HG03045 (cell line): ENCODE measurements at regions not wholly inside any gene's neighbourhood (a gene's known extent, or its start where the extent isn't known, plus 50 kb on each side); places are given as distances from the start of the nearest gene placed in this dataset.
"Not testable (repeated sequence)": the region's sequence is repeated elsewhere in the genome, so short reads cannot be mapped to it uniquely, and the experiment has no call there.

Experiments used
- ATAC-seq: cut with Tn5 transposase; IDR thresholded peaks from one replicate; pipeline ENCODE4 v1.9.1; 2021; ENCODE audit warnings: mild to moderate bottlenecking, moderate library complexity; ENCODE audit not compliant: unreplicated experiment

DNA sequence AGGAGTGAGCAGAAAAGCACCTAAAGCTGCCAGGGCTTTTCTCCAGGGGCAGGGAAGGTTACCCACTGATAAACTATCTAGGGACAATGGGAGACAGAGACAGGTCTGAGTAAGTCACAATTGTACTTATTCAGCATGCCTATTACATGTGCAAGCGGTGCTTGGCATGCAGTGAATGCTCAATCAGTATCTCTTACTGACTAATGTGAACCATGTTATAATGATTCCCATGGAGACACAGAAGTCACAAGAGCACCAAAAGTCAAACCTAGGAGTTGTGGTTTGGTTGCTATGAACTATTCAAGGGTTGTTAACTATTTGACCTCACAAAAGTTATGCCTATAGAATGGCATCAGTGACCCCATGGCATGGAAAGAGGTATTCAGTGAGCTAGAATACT lies 50.0 kb upstream of the RASGRP1 start:
- ATAC-seq: no peak

DNA sequence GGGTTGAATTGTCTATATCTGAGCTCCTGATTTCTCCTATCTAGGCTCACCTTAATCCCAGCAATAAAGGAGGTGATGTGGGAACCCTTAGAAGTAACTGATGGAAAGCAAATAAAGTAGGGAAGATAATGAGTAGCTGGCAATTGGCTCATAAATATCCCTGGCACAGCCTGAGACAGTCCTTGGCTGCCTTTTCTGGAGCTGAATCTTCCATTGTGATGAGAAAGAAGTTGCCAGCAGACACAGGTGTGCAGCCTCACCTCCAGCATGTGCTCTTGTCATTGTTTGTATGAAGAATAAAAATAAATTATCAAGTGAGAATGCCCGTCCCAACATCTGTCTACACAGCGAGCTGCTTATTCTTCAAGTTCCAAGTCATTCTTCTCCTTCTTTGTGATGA lies 53.2 kb upstream of the RASGRP1 start:
- ATAC-seq: no peak

DNA sequence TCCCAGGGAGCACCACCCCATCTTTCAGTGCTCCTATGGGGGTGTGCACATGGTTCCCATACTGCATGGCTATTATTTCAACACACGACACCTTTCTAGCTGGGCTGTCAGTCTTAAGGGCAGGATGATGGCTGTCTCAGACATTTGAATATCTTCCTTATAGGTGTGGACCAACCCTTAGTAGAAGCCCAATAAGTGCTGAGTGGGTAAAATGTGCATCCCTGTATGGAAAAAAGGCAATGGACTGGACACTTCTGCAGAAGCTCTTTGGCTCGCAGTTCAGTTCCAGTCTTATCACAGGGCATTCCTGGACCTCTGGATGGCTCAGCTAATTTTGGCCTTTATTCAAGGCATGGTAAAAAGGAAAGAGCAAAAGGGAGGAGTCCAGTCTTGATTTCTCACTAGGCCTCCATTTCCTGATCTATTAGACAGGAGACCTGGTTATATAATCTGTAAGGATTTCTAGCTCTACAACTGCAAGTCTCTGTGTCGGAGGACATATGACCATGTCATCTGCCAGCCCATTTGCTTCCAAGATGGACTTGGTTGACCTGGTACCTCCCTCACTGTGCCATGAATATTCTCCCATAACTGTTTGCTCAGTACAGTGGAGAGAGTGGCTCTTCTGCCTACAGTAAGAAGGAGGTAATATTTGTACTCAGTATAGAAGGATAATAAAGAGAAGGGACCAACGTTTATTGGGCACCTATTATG lies 53.8 kb upstream of the RASGRP1 start:
- ATAC-seq: no peak

DNA sequence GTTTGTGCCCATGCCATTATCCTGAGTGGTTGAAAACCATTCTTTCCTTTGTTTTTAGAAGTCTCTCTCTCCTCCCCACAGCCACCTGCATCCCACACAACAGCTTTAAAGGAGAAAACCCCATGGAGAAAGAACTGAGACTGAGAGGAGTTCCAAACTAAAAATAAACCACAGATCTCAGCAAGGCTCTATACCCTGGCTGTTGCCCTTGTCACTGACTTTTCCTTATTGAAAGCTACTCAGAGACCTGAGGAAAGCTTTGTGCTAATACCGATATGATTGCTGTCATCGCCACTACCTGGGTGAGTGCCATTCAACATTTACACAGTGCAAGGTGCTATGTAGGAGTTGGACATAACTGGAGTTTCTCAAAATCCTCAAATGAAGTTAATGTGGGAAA lies 55.5 kb upstream of the RASGRP1 start:
- no peak for ATAC-seq

DNA sequence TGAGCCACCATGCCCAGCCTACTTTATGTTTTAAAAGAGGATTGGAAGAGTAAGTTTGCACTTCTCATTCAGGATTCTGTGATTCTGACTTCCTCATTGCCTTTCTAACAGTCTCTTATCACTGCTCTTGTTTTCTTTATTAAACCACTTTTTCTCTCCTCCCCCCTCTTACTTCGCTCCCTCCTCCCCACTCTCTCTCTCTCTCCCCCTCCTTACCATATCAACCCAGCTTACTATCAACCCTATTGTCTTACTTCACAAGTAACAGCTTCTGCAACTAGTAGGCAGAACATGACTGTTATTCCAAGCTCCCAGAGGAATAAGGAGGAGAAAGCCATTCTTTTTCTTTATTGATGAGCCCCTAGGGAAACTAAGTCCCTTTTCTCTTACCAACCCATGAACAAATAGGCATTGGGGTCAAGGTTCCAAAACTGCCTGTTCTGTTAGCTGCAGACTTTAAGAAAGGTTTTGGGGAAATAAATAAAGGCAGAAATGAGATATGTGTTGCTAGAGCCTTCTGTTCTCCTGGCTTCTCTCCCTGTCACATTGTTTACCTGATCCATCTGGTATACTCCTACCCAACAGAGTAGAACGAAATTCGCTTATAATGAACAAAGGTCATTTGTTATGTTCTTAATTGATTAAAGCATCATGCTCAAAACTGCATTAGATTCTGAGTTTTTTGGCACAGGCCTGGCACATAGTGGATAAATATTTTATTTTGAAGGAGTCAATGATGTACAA lies 56.4 kb upstream of the RASGRP1 start:
- no peak for ATAC-seq

DNA sequence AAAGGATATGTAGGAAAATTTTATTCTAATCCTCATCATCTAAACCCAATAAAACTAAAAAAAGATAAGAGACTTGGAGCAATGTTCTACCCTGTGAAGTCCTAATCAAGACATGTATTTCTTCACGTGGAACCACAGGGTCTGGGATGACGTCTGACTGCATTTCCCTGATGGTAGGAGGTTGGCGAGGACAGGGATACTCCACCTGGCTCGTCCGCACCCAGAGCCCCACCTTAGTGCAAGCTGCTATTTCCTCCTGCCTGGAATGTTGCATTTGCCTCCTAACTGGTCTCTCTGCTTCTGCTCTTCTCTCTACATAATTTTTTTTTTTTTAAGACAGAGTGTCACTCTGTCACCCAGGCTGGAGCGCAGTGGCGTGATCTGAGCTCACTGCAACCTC lies 57.7 kb upstream of the RASGRP1 start:
- no peak for ATAC-seq

DNA sequence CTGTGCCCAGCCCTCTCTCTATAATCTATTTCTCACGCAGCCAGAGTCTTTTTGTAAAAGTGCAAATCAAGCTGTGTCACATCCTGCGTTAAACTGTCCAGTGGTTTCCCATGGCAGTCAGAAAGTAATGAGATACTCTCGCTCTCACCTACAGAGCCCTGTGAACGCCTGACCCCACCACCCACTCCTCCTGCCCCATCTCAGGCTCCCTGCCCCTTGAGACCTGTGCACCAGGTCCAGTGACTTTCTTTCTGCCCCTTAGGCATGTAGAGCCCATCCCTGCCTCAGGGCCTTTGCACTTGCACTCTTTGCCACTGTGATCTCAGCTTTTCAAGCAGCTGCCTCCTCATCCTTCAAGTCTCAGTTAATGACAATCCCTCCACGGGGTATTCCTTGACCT lies 58.3 kb upstream of the RASGRP1 start:
- ATAC-seq: no peak

DNA sequence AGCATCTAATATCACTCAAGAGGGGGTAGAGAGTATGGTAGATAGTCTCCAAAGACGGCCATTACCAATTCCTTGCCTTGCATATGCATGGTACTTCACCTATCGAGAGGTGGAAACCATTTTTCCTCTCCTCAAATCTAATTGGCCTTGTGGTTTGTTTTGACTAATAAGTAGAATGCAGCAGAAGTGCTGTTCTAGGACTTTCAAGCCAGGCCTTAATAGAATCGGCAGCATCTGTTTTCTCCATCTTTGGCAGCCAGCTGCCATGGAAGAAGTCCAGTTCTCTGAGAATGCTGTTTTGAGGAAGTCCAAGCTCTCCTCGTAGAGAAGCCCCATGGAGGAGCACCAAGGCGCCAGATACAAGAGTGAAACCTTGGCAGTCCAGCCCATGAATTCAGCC lies 59.1 kb upstream of the RASGRP1 start:
- no peak for ATAC-seq

DNA sequence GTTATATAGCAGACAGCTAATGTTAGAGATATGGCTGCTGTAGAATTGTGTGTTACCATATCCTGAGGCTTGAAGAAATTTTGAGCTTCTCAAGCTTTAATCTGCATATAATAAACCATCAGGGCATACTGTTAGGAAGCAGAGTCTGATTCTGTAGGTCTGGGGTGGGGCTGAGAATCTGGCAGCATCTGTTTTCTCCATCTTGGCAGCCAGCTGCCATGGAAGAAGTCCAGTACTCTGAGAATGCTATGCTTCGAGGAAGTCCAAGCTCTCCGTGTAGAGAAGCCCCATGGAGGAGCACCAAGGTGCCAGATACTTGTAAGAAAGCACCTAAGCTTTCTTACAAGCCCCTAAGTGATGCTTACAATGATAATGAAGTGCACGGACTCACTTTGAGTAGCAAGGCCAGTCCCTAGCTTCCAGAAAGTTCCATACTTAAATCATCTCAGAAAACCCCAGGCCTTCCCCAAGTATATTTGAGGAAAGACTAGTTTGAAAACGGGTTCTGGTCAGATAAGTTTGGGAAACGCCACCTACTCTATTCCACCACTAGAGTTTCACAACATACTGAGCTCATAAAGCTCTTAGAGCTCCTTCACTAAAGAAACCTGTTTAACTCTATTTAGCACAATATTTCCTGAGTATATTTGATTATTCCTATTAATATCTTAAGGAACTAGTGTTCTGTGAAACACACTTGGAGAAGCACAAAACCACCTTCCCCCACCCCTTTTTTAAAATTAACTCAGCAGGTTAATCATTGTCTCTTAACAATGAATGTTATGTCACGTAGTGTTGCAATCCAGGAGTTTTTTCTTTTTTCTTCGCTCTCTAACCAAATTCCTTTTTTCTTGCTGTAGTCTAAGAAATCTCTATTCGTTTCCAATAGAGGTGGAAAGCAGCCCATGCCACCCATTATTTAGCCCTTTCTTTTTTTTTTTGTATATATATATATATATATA lies 59.9 kb upstream of the RASGRP1 start:
- ATAC-seq: no peak

DNA sequence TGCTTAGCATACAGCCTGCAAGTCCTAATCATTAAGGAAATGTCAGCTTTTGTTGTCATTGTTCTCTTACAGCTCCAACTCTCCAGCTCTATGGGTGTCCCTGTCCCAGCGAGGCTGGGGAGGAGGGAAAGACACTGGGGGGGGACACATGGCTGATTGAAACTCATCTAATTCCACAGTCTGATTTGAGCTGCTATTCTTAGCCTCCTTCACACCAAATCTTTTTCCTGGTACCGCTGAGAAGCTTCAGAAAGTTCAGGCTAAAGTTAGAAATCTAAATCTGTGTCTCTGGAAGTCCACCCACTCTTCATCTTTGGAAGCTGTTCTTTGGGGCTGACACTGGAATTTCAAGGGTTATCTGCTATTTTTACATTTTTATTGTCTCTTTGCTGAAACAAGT lies 61.3 kb upstream of the RASGRP1 start:
- no peak for ATAC-seq

DNA sequence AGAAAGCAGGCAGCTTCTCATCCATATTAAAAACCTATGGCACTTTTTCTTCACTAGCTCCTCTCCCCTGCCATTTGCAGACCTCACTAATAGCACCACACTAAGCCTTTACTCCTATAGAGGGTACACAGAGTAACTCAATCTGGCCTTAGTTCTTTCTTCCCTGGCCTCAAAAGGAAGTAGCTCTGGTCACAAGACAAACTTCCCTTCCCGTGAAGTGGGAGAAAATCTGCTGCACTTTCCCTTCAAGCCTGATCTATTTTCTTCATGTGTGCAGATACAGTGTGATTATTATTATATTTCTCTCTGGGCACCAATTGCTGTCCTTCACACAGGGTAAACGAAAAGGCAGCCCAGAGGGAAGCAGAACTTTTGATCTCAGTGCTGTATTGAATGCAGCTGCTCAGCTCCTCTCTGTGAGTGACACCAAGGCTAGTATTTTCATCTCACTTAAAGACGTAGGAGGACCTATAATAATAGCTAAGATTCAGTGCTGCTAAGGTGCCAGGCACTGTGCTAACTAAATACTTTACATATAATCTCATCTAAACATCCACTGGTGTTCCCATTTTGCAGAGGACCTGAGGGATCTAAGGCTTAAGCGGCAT lies 61.9 kb upstream of the RASGRP1 start:
- no peak for ATAC-seq

DNA sequence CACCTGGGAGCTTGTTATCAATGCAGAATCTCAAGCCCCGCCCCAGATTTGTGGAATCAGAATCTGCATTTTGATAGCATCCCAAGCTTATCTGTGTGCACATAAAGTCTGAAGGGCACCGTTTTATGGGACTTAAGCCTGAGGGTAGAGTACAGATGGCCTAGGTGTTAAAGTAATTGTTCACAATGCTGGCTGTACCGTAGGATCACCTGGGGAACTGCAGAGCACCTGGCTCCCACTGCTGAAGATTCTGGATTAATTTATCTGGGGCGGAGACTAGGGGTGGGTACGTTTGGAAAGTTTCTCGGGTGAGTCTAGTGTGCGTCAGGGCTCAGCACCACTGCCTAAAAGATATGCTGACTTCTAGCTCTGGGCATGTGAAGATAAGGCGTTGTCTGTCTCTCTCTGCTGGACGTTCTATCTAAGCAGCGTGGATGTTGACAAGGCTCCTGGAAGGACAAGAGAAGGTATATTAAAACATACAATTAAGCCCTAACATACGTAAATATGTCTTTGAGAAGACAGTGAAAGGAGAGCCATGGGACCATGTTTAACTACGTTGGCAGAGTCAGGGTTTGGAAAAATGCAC lies 63.2 kb upstream of the RASGRP1 start:
- ATAC-seq: no peak

DNA sequence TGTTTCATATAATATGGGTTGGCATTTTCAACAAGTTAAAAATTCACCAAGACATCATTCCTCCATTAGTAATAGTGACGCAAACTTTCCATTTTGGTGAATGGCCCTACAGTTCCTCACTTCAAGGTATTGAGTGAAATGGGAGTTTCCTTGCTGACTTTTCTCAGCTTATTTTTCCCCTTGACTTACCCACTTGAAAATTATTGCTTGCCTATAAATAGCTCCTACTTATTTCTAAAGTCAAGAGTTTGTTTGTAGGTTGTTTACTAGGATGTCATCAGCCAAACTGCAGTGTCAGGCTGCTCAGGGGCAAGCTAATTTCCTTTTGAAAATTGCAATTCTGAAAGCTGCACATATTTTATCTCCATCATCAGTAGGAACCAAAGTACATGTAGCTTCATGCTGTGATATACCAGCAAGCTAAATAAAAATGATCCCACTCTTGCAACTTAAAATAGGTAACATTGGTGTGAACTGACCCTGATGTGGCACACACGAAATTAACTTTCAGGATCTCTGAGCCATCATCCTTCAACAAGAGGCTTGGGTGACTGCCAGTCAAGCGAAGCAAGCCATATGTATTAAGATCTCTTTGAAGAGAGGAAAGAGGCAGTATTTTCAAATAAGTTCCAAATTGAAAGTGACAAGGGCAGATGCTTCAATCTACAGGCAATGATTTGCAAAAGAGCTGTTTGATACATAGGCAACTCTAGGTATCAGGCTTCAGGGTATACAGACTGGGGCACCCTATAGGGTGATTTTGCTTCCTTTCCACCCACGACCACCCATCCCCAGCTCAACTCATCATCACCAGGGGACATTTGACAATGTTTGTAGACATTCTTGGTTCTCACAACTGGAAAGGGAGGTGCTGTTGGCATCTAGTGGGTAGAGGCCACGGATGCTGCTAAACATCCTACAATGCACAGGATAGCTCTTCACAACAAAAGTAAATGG lies 66.8 kb upstream of the RASGRP1 start:
- ATAC-seq: no peak

DNA sequence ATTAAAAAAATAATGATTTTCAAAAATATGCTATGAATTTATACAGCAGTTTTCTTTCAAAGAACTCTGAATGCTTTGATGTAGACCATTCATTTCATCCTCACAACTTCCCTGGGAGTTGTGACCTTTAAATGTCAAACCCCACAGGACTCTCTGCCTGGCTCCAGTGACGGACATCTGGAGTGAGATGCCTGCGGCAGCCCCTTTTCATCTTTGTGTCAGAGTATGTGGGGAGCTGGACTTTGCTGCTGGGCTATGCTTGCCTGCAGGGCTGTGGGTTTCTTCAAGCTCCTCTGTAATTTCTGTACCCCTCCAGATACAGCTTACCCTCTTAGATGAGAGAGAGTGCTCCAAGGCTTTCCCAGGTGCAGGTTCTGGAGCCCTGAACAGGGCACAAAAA lies 70.6 kb upstream of the RASGRP1 start:
- no peak for ATAC-seq

DNA sequence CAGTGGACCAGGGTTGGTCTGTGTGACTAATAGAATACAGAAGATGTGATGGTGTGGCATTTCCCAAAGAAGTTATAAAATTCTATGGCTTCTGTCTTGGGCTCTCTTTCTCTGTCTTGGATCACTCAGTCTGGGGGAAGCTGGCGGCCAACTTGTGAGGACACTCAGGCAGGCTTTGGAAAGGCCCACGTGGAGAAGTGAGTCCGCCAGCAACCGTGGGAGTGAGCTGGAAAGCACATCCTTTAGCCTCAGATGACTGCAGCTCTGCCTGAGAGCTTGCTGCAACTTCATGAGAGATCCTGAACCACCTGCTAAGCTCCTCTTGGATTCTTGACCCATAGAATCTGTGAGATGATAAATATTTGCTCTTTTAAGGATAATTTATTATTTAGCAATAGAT lies 72.0 kb upstream of the RASGRP1 start:
- ATAC-seq: no peak

DNA sequence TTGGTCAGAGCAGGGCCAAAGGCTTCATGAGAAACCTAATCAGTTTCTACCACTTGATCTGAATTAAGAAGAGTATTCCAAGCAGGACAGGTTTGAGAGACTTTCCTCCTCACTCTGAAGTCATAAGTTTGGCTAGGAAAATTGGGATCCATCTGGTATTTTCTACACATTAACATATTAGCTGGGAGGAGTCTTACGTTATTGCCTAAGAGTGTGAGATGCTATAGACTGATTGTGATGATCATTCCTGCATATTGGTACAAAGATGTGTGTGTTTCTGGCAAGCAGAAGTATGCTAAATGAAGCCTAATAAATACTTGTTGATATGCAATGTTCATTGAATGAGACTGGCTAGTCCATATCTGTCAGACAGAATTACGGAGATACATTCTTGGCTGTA lies 73.5 kb upstream of the RASGRP1 start:
- no peak for ATAC-seq

DNA sequence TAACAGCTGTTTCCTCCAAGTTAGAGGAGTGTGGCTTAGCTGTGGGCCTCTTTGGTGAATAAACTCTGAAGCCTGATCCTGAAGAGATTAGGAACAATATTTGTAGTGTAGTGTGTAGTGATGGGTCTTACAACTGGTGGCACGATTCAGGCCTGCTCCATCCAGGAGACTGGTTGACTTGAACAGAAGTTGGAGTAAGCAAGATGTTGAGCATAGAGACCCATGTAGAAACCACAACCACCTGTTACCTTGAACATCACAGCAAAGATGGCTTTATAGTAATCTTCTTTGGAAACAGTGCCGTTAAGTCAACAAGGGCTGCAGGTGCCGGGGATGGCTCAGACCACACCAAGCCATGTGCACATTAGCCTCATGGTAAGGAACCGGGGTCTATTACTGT lies 74.2 kb upstream of the RASGRP1 start:
- ATAC-seq: no peak

DNA sequence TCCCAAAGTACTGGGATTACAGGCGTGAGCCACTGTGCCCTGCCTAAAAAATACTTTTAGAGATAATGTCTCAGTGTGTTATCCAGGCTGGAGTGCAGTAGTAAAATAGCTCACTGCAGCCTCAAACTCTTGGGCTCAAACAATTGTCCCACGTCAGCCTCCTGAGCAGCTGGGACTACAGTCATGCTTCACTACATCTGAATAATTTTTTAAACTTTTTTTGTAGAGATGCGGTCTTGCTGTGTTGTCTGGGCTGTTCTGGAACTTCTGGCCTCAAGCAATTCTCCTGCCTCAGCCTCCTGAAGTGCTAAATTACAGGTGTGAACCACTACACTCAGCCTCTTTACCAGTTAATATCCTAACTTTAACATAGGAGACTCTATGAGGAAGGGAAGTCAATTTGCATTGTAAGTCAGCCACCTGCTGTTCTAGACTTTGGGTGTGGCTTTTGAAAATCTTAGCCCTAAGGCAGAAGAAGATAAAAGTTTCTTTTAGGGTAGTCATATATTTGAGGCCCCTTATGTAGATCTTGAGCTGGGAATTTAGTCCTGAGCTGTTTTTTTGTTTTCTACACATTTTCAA lies 78.2 kb upstream of the RASGRP1 start:
- ATAC-seq: no peak

DNA sequence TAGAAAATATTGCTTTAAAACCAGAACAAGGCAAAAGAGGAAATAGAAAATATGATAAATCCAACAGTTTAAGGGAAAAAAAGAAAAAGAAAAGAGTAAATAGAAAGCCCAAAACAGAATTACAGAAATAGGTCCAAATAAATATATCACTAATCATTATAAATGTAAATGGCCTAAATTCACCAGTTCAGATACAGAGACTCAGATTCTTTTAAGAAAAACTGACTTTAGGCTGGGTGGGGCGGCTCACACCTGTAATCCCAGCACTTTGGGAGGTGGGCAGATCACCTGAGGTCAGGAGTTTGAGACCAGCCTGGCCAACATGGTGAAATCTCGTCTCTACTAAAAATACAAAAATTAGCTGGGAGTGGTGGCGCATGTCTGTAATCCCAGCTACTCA lies 79.7 kb upstream of the RASGRP1 start:
- ATAC-seq: not testable (repeated sequence)
